Epidermal melanocyte (primary cell): ENCODE measurements at regions not wholly inside any gene's neighbourhood (a gene's known extent, or its start where the extent isn't known, plus 50 kb on each side); places are given as distances from the start of the nearest gene placed in this dataset.

Source experiments
- DNase-seq: peaks from one replicate; pipeline ENCODE4 v3.0.0; 2011; ENCODE audit warnings: low spot score; ENCODE audit not compliant: insufficient read length

DNA sequence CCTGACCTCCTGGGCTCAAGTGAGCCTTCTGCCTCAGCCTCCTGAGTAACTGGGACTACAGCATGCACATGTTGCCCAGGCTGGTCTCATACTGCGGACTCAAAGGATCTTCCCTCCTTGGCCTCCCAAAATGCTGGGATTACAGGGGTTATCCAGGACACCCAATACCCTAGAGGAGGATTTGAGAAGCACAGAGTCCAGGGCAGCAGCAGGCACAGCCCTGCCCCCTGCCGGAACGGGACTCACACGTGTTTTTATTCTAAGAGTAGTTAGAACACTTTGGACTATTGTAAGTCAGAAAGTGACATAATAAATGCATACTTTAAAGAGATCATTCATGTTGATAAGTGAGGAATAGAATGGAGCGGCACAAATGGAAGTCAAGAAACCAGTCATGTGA lies 80.2 kb downstream of the C6orf118 start:
- no peak for DNase-seq

DNA sequence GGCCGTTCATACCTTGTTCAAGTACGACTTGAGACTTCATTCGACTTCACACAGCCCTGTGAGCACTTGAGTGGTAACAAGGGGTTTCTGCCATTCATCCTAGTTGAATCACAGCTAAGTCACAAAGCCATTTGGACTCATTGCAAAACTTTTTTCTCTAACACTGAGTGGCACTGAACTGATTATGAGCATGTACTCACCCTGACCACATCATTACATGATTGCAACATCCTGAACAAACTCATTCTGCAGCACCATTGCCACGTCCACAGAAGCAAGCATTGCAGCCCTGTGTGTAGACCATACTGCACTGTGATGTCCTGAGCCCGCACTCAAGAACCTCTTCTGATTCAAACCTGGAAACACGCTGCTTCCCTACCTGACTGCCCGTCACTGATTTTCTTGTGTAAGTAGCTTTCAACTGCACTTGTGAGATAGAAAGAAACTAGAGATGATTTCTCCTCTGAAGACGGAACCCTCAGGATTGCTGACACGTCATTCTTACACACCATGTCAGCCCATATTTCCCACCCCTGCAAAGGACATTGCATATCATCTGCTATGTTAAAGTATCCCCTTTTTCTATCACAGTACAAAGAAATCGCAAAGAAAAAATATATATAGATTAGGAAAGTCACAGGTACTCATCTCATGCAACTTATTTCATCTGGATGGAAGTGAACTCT lies 81.6 kb downstream of the C6orf118 start:
- DNase-seq = no peak

DNA sequence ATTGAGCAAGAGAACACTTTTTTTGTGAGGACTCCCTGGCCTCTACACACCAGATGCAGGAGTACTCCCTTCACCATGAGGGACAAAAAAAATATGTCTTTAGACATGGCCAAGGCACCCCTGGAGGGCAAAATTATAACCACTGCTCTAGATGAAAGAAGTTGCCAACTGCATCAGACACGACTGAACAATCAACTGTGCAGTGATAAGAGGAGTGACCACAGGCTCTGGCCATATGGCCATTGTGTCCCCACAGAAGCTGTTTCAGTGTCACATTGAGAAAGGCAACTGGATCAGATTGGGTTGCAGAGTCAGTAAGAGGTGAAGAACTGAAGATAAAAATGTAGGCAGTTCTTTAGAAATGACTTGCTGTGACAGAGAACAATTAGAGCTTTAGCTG lies 85.7 kb downstream of the C6orf118 start:
- DNase-seq = no peak

DNA sequence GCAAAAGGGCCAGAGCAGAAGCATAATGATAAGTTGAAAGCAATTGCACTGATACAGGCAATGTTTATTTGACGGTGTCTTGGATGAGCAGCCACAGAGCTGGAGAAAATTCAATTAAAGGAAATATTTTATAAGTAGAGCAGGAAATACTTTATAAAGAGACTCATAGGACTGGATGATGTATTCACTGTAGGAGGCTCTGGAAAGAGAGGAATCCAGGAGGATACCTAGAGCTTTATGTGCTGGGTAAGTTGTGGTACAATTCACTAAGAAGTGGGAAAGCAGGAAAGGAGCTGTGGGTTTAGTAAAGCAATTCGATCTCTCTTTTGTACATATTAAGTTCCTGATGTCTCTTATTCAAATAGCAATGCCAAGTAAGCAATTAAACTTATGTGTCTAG lies 86.3 kb downstream of the C6orf118 start:
- no peak for DNase-seq

DNA sequence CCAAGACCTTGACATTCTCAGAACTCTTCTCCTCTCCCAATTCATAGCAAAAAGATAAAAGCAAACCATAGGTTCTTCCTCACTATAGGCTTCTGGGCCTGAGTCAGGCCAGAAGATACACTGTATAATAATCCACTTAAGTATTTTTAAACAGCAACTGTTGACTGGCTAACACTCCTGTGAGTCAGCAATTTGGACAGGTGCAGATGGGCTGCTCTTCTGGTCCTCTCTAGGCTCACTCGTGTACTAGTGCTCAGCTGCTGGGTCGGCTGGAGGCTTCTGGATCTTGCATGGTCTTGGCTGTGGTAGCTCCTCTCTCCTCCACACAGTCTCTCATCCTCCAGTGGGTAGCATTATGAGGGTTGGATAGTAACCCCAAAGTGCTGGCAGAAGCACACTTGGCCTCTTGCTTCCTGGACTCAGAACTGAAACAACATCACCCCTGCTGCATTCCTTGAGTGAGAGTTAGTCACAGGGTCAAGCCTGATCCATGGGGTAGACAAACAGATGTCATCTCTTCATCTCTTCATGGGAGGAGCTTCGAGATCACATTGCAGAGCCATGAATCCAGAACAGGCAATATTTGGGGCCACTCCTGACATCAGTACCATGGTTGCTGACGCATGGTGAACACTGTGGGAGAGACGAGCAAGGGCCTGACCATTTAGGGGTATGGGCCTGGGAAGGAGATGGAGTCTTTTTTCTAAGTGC lies 86.9 kb downstream of the C6orf118 start:
- DNase-seq = no peak

DNA sequence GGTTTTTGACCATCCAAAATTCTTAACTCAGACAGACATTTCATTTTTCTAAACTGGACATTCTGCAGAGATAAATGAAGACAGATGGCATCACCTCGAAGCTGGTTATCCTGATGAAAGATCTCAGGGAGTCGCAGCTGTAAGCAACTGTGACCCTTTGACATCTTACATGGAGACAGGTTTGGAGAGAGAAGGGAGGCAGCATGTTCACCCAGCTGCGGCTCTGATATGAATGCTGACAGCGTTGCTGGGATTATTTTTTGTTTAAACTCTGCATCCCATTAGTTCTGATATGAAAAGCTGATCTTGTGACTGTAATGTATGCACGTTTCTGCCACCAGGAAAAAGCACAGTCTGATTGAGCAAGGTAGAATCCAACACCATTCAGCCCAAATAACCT lies 89.4 kb downstream of the C6orf118 start:
- no peak for DNase-seq

DNA sequence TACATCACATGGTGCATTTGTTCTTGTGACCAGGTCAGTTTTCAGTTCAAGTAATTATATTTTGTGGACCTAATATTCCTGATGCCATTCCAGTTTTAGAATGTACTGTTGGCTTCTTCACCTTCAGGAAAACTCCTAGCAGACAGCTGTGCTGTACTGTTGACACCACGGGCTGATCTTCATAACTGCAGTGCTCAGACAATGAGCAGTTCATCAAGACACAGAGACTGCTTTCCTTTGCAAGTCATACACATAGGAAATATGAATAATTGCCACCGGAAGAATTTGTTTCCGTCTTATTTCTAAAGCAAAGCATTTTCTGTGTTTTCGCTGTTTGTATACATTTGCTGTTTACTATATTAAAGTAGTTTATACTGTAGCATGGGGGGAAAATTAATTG lies 89.8 kb downstream of the C6orf118 start:
- DNase-seq = no peak

DNA sequence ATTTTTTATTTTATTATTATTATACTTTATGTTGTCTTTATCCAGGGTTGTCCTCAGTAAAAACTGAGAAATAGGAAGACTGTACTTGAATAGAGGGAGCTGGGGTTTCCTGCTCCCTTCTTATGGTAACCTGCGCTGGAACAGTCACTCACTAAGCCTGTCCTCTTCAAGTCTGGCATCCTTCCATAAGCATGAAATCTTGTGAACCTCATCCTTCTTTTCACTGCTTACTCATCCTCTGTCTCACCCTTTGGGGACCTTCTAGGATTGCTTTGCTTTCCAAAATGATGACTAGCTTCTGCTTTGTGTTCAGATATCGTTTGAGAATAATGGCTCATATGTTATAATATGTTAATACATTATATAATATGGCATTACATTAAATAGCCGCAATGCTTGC lies 90.6 kb downstream of the C6orf118 start:
- DNase-seq = no peak

DNA sequence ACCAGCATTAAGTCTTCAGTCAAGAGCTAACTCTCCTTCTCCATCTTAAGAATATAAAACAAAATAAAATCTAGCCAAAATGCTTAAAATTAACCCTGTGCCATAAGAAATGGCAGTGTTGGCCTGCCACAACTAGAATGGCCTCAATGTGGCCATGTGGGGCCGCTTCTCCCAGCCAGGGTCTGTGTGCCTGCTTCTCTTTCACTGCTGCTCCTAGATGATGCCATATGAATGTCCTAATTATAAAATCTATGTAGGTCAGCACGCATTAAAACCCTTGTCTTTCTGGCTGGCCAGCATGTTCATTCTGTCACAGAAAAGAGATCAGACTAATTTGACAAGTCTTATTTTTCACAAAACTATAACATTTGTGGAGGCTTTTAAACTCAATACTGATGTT lies 102.6 kb downstream of the C6orf118 start:
- no peak for DNase-seq

DNA sequence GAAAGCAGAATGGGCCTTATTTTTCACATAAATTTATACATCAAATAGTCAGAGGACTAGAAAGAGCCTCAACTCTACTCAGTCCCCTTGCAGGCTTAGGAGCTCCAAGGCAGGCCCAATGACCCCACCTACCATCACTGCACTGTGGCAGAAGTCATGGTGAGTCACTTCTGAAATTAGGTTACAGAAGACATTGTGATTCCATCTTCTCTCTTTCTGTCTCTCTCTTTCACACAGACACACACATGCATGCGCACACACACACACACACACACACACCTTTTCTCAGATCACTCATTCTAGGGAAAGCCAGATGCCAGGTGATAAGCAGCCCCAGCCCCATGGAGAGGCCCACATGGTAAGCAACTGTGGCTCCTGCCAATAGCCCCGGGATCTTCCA lies 103.8 kb downstream of the C6orf118 start:
- no peak for DNase-seq

DNA sequence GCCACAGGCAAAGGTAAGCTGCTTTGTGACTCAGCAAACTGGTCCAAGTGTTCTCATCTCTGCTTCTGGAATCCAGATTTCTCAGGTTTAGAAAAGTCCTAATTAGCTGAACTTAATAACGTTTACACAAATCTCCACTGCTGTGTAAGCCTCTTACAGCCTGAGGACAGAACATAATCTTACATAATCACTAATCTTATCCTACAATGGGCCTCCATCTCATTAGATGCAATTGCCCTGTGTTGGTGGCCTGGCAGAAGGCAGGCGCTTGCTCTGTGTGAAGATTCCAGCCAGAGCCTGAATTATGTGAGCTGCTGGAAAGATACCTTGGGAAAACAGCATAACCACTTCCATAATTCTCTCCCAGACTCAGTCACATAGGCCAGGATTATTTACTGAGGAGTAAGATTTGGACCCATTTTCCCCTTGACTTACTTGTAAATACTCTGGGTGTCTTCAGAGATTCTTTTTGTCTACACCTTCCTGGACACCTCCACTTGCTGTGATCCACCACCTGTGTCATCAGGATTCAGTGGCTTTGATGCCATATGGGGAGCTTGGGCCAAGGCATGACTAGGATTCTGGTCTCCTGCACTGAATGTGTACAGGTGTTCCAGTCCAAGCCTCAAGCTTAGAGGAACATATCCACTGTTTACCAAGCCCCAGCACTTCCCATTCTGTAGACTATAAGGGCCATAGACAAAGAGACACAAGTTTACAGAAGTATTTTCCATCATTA lies 104.4 kb downstream of the C6orf118 start:
- no peak for DNase-seq

DNA sequence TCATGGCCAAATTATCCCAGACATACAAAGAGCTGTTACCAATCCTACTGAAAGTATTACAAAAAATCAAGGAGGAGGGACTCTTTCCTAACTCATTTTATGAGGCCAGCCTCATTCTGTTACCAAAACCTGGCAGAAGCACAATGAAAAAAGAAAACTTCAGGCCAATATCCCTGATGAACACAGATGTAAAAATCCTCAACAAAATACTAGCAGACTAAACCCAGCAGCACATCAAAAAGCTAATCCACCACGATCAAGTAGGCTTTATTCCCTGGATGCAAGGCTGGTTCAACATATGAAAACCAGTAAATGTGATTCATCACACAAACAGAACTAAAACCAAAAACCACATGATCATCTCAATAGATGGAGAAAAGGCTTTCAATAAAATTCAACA lies 109.2 kb downstream of the C6orf118 start:
- no peak for DNase-seq

DNA sequence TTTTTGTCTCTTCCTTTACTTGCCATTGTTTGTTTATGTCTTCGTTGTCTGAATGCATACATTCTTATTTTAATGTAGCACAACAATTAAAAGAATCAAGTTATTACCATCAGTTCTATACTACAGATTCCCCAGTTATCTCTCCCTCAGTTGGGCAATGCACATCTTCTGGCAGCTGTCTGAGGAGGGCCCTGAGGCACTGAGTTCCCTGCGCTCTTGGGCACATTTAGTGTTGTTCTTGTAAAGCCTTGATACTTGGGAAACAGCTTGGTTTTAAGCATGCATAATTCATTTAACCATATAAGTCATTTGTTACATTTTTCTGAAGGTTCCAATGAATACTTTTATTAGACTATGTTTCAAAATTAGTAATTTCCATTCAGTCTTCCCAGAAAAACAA lies 117.9 kb downstream of the C6orf118 start:
- no peak for DNase-seq

DNA sequence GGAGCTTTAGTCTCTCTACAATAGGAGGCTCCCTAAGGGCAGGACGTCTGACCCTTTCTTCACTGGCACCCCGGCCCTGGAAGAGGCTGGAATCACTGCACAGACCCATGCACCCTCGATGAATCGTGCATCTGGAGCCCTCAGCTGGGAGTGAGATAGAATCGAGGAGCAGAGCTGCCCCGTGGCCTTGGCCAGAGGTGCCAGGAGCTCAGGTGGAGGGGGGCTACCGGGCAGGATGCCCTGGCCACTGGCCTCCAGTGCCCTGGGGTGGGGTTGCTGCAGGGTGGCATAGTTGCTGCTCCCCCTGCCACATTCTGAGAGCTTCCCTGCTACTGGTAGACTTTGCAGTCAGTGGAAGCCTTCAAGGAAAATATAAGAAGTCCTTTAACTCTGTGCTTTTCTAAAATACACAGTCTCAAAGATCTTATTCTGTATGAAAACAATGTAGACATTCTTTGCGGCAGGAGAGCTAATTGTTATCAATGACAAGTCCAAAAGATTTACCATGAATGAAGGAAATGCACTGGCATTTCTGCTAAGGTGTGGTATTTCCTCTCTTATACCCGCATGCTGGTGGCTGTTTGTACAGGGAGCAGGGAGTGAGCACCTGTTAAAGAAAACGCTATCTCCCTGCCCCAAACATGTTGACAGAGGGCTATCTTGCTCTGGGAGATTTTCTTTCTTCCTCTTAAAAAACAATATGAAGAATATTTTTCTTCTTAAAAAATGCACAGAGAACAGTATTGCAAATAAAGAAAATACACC lies 122.8 kb downstream of the C6orf118 start:
- DNase-seq = no peak

DNA sequence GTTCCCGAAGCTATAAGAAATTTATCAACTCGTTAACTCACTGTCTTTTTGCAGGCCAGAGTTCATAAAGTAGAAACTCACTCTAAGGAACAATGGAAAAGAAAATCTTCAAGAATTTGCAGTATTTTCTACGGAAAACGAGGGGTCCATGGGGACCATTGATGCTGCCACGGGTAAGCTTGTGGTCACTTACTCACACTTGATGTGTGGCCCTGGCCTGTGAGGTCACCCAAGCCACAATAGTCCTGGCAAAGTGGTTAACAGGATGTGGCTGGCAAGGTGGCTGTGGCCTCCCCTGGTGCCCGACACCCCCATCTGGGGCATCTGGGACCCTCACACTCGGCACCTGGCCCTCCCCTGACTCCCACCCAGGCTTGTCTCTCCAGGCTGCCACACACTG lies 123.4 kb downstream of the C6orf118 start:
- no peak for DNase-seq

DNA sequence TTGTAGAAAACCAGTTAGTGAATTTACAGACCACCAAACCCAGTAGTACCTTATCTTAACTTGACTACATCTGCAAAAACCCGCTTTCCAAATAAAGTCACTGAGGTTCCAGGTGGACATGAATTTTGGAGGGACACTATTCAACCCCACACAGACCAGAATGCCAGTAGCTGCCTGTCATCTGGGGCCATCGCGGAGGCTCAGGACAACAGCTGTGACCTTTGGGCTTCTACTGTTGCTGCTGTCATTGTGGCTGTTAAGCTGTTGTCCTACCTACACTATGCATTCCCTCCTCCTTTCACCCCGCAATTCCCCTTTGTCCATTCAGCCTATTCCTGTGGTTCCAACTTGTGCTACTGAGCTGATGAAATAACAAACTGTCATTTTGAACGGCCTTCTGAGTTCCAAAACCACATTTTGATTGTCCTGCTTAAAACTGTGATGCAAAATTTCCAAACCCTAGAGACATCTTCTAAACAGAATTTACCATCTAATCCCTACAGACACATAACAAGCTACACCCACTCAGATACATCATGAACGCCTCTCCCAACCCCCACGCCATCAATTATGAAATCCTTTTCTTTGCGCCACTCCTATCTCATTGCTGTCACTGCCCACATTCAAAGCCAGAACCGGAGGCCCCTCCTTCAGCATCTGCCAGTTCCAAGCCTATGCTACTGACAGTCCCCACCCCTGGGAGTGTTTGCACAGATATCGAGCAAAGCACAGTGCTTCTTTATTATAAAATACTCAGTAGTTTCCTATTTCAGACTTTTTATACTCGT lies 125.0 kb downstream of the C6orf118 start:
- DNase-seq = no peak

DNA sequence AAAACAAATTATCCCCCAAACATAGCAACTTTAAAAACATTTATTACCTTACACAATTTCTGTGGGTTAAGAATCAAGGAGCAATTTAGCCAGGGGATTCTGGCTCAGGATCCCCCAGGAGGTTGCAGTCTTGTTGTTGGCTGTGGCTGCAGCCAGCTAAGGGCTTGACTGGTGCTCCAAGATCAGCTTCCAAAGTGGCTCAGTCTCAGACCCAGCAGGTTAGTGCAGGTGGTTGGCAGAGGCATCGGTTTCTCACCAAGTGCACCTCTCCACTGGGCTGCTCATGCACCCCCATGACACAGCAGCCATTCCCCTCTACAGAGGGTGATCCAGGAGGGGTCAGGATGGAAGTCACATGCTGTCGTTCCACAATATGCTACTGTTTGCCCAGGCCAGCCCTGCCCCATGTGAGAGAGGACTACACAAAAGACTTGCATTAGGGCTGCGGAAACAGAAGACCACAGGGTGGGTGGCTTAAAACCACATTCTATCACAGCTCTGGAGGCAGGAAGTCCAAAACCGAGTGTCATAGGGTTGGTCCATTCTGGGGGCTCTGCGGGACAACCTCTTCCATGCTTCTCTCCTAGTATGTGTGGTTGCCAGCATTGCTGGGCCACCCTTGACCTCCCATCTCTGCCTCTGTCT lies 125.8 kb downstream of the C6orf118 start:
- DNase-seq = no peak

DNA sequence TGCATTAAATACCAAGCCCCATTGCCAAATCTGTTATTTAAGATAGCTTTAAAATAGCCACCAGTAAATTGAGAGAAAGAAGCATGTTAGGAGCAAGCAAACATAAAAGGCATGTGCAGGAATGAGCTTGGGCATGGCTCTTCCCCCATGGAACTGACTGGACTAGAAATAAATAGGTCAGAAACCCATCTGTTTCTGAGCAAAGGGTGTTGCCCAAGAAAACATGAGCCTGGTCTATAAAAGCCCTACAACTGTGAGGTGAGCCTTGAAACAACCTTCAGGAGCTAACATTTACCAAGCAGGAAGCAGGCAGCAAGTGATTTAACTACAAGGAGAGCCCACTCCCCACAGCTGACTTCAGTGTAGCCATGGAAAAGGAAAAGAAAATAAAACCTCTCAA lies 126.3 kb downstream of the C6orf118 start:
- no peak for DNase-seq

DNA sequence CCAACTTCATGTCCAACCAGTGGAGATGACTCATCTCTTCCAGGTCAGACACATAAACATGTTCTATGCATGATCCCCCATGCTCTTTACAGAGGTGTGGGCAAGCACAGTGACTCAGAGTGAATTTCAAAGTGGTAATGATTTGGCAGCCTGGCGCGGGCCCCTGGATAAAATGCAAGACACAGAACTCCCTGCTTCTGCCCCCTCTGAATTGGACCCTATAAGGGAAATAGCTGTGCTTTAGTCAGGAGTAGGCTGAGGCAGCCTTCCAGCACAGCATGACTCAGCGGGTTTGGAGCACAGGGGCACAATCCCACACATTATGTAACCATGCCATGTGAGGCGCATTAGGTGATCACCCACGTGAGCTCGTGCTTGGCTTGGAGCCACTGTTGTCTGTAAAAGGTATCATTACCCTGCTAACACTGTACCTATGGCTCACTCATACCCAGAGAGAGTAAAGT lies 127.4 kb downstream of the C6orf118 start:
- no peak for DNase-seq

DNA sequence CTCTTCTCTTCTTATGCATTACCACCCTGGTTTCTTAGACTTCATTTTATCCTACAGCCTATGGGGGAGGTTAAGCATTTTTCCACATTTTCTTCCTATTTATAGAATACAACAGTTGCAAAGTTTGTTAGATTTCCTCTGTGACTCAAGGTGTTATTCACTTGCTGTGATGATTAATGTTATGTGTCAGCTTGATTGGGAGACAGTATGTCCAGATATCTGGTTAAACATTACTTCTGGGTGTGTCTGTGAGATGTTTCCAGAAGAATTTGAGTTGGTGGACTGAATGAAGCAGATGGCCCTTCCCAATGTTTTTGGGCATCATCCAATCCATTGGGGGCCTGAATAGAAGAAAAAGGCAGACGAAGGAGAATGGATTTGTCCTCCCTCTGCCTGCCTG lies 131.3 kb downstream of the C6orf118 start:
- DNase-seq = no peak
